ENCODE measurements at regions not wholly inside any gene's neighbourhood (a gene's known extent, or its start where the extent isn't known, plus 50 kb on each side); places are given as distances from the start of the nearest gene placed in this dataset.

- in situ Hi-C loops (cut with HindIII; ENCODE audit: low sequenced_read_pairs), result no loop called here
- no peak for DNase-seq (ENCODE audit: low spot score)
These were observed 576.9 kb downstream of the CMPK2 start for GRCh38 chr2:6288791-6289190.

- in situ Hi-C loops (cut with HindIII; ENCODE audit: low sequenced_read_pairs), result no loop called here
- no peak for DNase-seq (ENCODE audit: low spot score)
These were observed 575.3 kb downstream of the CMPK2 start for GRCh38 chr2:6290217-6291015.

GRCh38 chr2:6294791-6295190, 570.9 kb downstream of the CMPK2 start:
- in situ Hi-C loops (cut with HindIII; ENCODE audit: low sequenced_read_pairs), result no loop called here
- DNase-seq (ENCODE audit: low spot score), result no peak

GRCh38 chr2:6297238-6297637, 568.5 kb downstream of the CMPK2 start:
- in situ Hi-C loops (cut with HindIII; ENCODE audit: low sequenced_read_pairs), result no loop called here
- DNase-seq (ENCODE audit: low spot score), result no peak

DNA sequence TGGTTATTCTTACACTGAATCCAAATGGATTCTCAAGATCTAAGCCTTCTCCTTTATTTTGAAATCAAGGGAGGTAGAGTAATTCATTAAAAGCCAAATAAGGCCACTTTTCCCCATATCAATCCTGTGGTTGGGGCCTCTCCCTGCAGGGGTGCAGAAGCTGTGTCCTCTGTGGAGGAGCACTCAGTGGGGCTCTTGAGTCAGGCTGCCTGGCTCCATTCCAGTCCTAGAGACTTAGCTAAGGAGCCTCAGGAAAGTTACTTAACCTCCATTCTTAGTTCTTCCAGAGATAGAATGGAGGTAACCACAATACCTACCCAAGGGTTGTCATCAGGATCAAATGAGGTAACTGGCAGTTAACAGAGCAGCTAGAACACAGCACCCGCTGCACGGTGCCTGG, 564.3 kb downstream of the CMPK2 start:
- in situ Hi-C loops (cut with HindIII; ENCODE audit: low sequenced_read_pairs), result no loop called here
- no peak for DNase-seq (ENCODE audit: low spot score)

- in situ Hi-C loops (cut with HindIII; ENCODE audit: low sequenced_read_pairs), result no loop called here
- DNase-seq (ENCODE audit: low spot score), result no peak
These were observed 556.7 kb downstream of the CMPK2 start for GRCh38 chr2:6308986-6309385.

GRCh38 chr2:6309415-6310255, 556.1 kb downstream of the CMPK2 start:
- no peak for DNase-seq (ENCODE audit: low spot score)
- in situ Hi-C loops (cut with HindIII; ENCODE audit: low sequenced_read_pairs), result no loop called here

GRCh38 chr2:6310256-6311215, 555.2 kb downstream of the CMPK2 start:
- no peak for DNase-seq (ENCODE audit: low spot score)
- in situ Hi-C loops (cut with HindIII; ENCODE audit: low sequenced_read_pairs), result no loop called here

- in situ Hi-C loops (cut with HindIII; ENCODE audit: low sequenced_read_pairs), result no loop called here
- no peak for DNase-seq (ENCODE audit: low spot score)
These were observed 553.3 kb downstream of the CMPK2 start for GRCh38 chr2:6312367-6312766.

DNA sequence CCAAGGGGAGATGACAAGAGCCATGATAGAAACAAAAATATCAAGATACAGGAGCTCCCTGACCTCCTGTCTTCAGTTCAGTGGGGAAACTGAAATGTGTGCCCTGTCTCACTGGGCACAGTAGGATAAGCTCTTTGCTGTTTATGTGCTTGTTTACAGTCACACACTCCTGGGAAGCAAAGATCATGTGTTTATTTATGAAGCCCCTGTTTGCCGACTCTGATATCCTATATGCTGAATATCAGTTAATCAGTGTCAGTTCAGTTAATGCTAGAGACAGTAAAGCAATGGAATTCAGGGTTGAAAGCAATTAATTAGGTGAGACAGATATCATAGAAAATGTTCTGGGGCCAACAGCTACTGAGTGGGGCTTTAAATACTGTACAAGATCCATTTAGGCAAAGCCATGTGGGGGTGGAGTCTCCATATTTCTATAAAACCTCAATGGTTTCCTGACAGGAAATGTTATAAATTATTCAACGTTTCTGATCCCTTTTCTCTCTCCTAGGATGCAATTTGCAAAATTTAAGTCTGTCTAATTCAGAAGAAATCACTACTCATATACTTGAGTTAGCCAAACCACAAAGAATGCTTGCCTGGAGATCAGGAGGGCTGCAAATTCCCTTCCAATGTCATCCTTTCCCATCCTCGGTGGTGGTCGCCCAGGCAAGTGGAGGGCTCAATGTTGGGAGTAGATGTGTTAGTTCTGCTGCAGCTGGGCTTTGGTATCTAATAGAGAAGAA, 551.3 kb downstream of the CMPK2 start:
- DNase-seq (ENCODE audit: low spot score), result no peak
- in situ Hi-C loops (cut with HindIII; ENCODE audit: low sequenced_read_pairs), result no loop called here

DNA sequence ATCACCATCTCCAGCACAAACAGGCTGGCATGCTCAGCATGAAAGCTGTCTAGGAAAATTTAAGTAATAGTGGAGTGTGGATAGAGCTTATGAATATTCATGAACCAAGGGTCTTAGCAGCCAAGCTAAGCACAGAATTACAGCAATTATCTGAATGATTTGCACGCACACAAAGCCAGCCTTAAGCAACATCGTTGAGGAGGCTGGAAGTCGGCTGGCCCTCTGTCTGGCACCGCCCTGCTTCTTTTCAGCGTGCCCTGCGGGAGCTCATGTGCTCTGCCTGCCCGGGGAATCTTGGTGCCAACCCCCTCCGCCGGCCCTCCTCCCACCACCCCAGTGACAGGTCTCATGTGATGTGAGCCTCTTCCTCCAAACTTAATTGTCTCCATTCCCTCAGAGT, 540.1 kb downstream of the CMPK2 start:
- DNase-seq (ENCODE audit: low spot score), result no peak
- in situ Hi-C loops (cut with HindIII; ENCODE audit: low sequenced_read_pairs), result no loop called here

GRCh38 chr2:6326958-6327357, 538.7 kb downstream of the CMPK2 start:
- no peak for DNase-seq (ENCODE audit: low spot score)
- in situ Hi-C loops (cut with HindIII; ENCODE audit: low sequenced_read_pairs), result no loop called here

- in situ Hi-C loops (cut with HindIII; ENCODE audit: low sequenced_read_pairs), result no loop called here
- no peak for DNase-seq (ENCODE audit: low spot score)
These were observed 528.8 kb downstream of the CMPK2 start for GRCh38 chr2:6336752-6337471.

DNA sequence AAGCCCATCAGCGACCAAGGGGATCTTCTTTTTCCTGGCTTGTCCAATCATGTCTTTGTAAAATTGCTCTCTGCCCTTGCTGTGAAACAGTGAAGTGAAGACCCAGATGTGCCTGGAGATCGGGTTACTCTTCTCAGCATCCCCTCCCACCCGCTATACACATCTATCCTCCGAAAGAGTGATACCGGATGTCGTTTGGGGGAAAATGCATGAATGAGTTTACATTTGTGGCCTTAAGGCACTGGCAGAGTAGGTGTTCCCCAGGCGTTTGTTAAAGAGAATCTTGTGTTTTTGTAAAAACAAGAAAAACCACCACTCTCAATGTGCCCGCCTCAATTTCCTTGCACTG, 528.3 kb downstream of the CMPK2 start:
- in situ Hi-C loops (cut with HindIII; ENCODE audit: low sequenced_read_pairs), result no loop called here
- DNase-seq (ENCODE audit: low spot score), result no peak

- in situ Hi-C loops (cut with HindIII; ENCODE audit: low sequenced_read_pairs), result no loop called here
- DNase-seq (ENCODE audit: low spot score), result no peak
These were observed 524.0 kb downstream of the CMPK2 start for GRCh38 chr2:6341588-6342129.

DNA sequence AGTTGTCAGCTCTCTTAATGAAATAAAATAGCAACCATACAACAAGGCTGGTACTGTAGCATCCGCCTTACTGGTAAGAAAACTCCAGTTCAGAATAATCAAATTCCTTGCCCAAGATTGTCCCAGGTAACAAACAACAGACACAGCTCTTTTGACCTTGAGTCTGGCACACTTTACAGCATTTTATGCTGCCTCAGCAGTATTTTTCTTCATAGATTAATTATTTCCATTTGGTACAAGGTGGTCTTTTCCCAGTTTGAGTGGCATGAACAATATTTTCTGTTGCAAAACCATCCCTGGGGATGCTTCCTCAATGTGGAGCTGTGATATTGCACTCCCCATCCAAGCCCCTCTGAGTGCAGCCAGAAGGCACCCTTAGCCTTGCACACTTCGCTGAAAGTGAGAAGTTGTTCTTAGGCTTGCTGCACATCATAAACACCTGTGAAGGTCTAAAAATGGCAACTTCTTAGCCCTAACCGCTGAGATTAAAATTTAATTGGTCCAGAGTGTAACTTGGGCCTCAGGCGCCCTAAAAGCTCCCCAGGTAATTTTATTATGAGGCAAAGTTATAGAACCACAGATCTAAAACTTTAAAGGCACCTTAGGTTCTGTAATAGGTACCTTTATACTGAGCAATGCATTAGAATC, 523.3 kb downstream of the CMPK2 start:
- in situ Hi-C loops (cut with HindIII; ENCODE audit: low sequenced_read_pairs), result no loop called here
- DNase-seq (ENCODE audit: low spot score), result no peak

- in situ Hi-C loops (cut with HindIII; ENCODE audit: low sequenced_read_pairs), result no loop called here
- no peak for DNase-seq (ENCODE audit: low spot score)
These were observed 522.6 kb downstream of the CMPK2 start for GRCh38 chr2:6343076-6343475.

- no peak for DNase-seq (ENCODE audit: low spot score)
- in situ Hi-C loops (cut with HindIII; ENCODE audit: low sequenced_read_pairs), result no loop called here
These were observed 513.5 kb downstream of the CMPK2 start for GRCh38 chr2:6352247-6352646.
